GM12878 (cell line): ENCODE measurements at regions not wholly inside any gene's neighbourhood (a gene's known extent, or its start where the extent isn't known, plus 50 kb on each side); places are given as distances from the start of the nearest gene placed in this dataset.

Source experiments
- BRCA1 ChIP-seq: IDR thresholded peaks from 2 replicates; pipeline ENCODE4 v1.6.1; 2011; ENCODE audit warnings: low read depth, low read length, improper control_type of control experiment
- GABPA ChIP-seq: IDR thresholded peaks from 2 replicates; pipeline ENCODE4 v1.6.1; 2014; ENCODE audit warnings: antibody characterized with exemption, low read depth, mild to moderate bottlenecking, inconsistent platforms

- TF ChIP-seq BRCA1 (no peak), GABPA (no peak)
Measured at GRCh38 chr12:76939701-76940100, 60.9 kb upstream of the CSRP2 start.
